ENCODE measurements at regions not wholly inside any gene's neighbourhood (a gene's known extent, or its start where the extent isn't known, plus 50 kb on each side); places are given as distances from the start of the nearest gene placed in this dataset.
A peak's percentile ranks its signal among the peaks of the same experiment; 100 is the strongest.
"Not testable (repeated sequence)": the region's sequence is repeated elsewhere in the genome, so short reads cannot be mapped to it uniquely, and the experiment has no call there.

- H3K4me3 ChIP-seq (ENCODE audit: low read length); H3K9me3 ChIP-seq (ENCODE audit: control insufficient read depth in 2 of 3, low read length in 3 of 3); H3K27ac ChIP-seq (ENCODE audit: low read depth, low read length); intact Hi-C loops (cut with micrococcal nuclease); DNase-seq; POLR2A ChIA-PET; H3K27me3 Mint-ChIP-seq; ATAC-seq; H3K4me3 Mint-ChIP-seq; H3K9me3 Mint-ChIP-seq; H3K27me3 ChIP-seq (ENCODE audit: control insufficient read depth in 2 of 2, insufficient read depth in 2 of 2, low read length in 2 of 2); H3K4me1 ChIP-seq (ENCODE audit: control insufficient read depth in 2 of 2, insufficient read depth in 2 of 2, low read length in 2 of 2): not testable (repeated sequence)
- CTCF ChIA-PET = interaction anchor here (1.5 kb wide), 1 partner anchor 60 kb away, joined by 3 read pairs; no protein-coding TSS in a partner anchor
- Mint-ChIP-seq H3K36me3 (peaks cover 14 to 75% (median 47%) of the 10 kb centered on the region in 5 donors), H3K27ac (peak overlapping the region in 8 of 9 donors; percentile 38 to 89 (median 81)), H3K4me1 (peaks cover 15 to 80% (median 76%) of the 10 kb centered on the region in 7 donors)
- peaks cover 3 to 41% (median 15%) of the 10 kb centered on the region in 3 experiments for H3K36me3 ChIP-seq (ENCODE audit: control insufficient read depth in 2 of 3, insufficient read depth in 3 of 3, low read length in 3 of 3)
Observed at GRCh38 chr1:148432318-148432717, 50.8 kb downstream of the PPIAL4G start.

GRCh38 chr1:148429856-148430255 lies 53.2 kb downstream of the PPIAL4G start:
- H3K27me3 Mint-ChIP-seq; H3K9me3 Mint-ChIP-seq; H3K4me1 ChIP-seq (ENCODE audit: control insufficient read depth in 2 of 2, insufficient read depth in 2 of 2, low read length in 2 of 2); H3K4me3 Mint-ChIP-seq; DNase-seq; H3K27me3 ChIP-seq (ENCODE audit: control insufficient read depth in 2 of 2, insufficient read depth in 2 of 2, low read length in 2 of 2); H3K9me3 ChIP-seq (ENCODE audit: control insufficient read depth in 2 of 3, low read length in 3 of 3); ATAC-seq; H3K4me3 ChIP-seq (ENCODE audit: low read length); intact Hi-C loops (cut with micrococcal nuclease); CTCF ChIA-PET: not testable (repeated sequence)
- Histone ChIP-seq H3K36me3 (ENCODE audit: control insufficient read depth in 2 of 3, insufficient read depth in 3 of 3, low read length in 3 of 3) (peaks cover 6 to 49% (median 15%) of the 10 kb centered on the region in 3 experiments), H3K27ac (ENCODE audit: low read depth, low read length) (peak overlapping the region; percentile 18)
- POLR2A ChIA-PET = interaction anchor here (0.7 to 1.3 kb wide), 2 partner anchors 56 to 61 kb away, joined by 3 to 4 read pairs; no protein-coding TSS in a partner anchor
- peaks cover 24 to 84% (median 79%) of the 10 kb centered on the region in 7 donors for H3K4me1 Mint-ChIP-seq
- H3K36me3 Mint-ChIP-seq = peaks cover 14 to 84% (median 60%) of the 10 kb centered on the region in 5 donors
- H3K27ac Mint-ChIP-seq = peak overlapping the region in 8 of 9 donors; percentile 30 to 83 (median 75)

- intact Hi-C loops (cut with micrococcal nuclease); H3K4me1 ChIP-seq (ENCODE audit: control insufficient read depth in 2 of 2, insufficient read depth in 2 of 2, low read length in 2 of 2); H3K27ac ChIP-seq (ENCODE audit: low read depth, low read length); H3K27me3 Mint-ChIP-seq; H3K9me3 Mint-ChIP-seq; H3K4me3 ChIP-seq (ENCODE audit: low read length); ATAC-seq; H3K4me3 Mint-ChIP-seq; H3K9me3 ChIP-seq (ENCODE audit: control insufficient read depth in 2 of 3, low read length in 3 of 3); H3K27me3 ChIP-seq (ENCODE audit: control insufficient read depth in 2 of 2, insufficient read depth in 2 of 2, low read length in 2 of 2): not testable (repeated sequence)
- H3K27ac Mint-ChIP-seq = peak overlapping the region in 7 of 9 donors; percentile 13 to 83 (median 57)
- H3K4me1 Mint-ChIP-seq = peaks cover 28 to 93% (median 83%) of the 10 kb centered on the region in 7 donors
- H3K36me3 Mint-ChIP-seq = peaks cover 15 to 77% (median 53%) of the 10 kb centered on the region in 5 donors
- POLR2A ChIA-PET = interaction anchor here (1.0 kb wide), 1 partner anchor 53 kb away, joined by 3 read pairs; no protein-coding TSS in a partner anchor
- DNase-seq = peak in 1 of 9 donors; percentile 28
- CTCF ChIA-PET = interaction anchor here (1.6 kb wide), 1 partner anchor 55 kb away, joined by 6 read pairs; no protein-coding TSS in a partner anchor
- peaks cover 0 to 28% (median 3%) of the 10 kb centered on the region in 3 experiments for H3K36me3 ChIP-seq (ENCODE audit: control insufficient read depth in 2 of 3, insufficient read depth in 3 of 3, low read length in 3 of 3)
Observed at GRCh38 chr1:148426940-148427611, 56.0 kb downstream of the PPIAL4G start.

- H3K27me3 Mint-ChIP-seq; H3K27me3 ChIP-seq (ENCODE audit: control insufficient read depth in 2 of 2, insufficient read depth in 2 of 2, low read length in 2 of 2); H3K9me3 ChIP-seq (ENCODE audit: control insufficient read depth in 2 of 3, low read length in 3 of 3); intact Hi-C loops (cut with micrococcal nuclease); H3K4me1 ChIP-seq (ENCODE audit: control insufficient read depth in 2 of 2, insufficient read depth in 2 of 2, low read length in 2 of 2); H3K4me3 ChIP-seq (ENCODE audit: low read length); H3K9me3 Mint-ChIP-seq; DNase-seq; H3K27ac ChIP-seq (ENCODE audit: low read depth, low read length); ATAC-seq: not testable (repeated sequence)
- Mint-ChIP-seq H3K36me3 (peaks cover 15 to 70% (median 49%) of the 10 kb centered on the region in 5 donors), H3K4me1 (peaks cover 23 to 86% (median 76%) of the 10 kb centered on the region in 7 donors), H3K4me3 (peak overlapping the region in 1 of 10 donors; percentile 7), H3K27ac (peak overlapping the region in 6 of 9 donors; percentile 42 to 83 (median 62))
- CTCF ChIA-PET = interaction anchor here (1.6 kb wide), 1 partner anchor 54 kb away, joined by 6 read pairs; no protein-coding TSS in a partner anchor
- POLR2A ChIA-PET = interaction anchor here (1.0 kb wide), 1 partner anchor 52 kb away, joined by 3 read pairs; no protein-coding TSS in a partner anchor
- peaks cover 0 to 27% (median 3%) of the 10 kb centered on the region in 3 experiments for H3K36me3 ChIP-seq (ENCODE audit: control insufficient read depth in 2 of 3, insufficient read depth in 3 of 3, low read length in 3 of 3)
Observed at GRCh38 chr1:148426385-148426784, 56.7 kb downstream of the PPIAL4G start.

- H3K4me3 ChIP-seq (ENCODE audit: low read length); intact Hi-C loops (cut with micrococcal nuclease): not testable (repeated sequence)
- ATAC-seq = peak; percentile 80
Observed at GRCh38 chr1:148424143-148425003, 58.7 kb downstream of the PPIAL4G start.

GRCh38 chr1:148422921-148423320 lies 60.2 kb downstream of the PPIAL4G start:
- Mint-ChIP-seq H3K27ac (peak overlapping the region in 5 of 9 donors; percentile 31 to 78 (median 52)), H3K4me1 (peaks cover 19 to 63% (median 52%) of the 10 kb centered on the region in 7 donors), H3K36me3 (peaks cover 4 to 47% (median 30%) of the 10 kb centered on the region in 5 donors), H3K4me3 (peak overlapping the region in 1 of 10 donors; percentile 9)
- H3K27me3 ChIP-seq (ENCODE audit: control insufficient read depth in 2 of 2, insufficient read depth in 2 of 2, low read length in 2 of 2); H3K9me3 Mint-ChIP-seq; H3K4me3 ChIP-seq (ENCODE audit: low read length); H3K27ac ChIP-seq (ENCODE audit: low read depth, low read length); H3K4me1 ChIP-seq (ENCODE audit: control insufficient read depth in 2 of 2, insufficient read depth in 2 of 2, low read length in 2 of 2); ATAC-seq; H3K27me3 Mint-ChIP-seq; POLR2A ChIA-PET; CTCF ChIA-PET; DNase-seq; H3K9me3 ChIP-seq (ENCODE audit: control insufficient read depth in 2 of 3, low read length in 3 of 3); intact Hi-C loops (cut with micrococcal nuclease): not testable (repeated sequence)
- peaks cover 0 to 19% (median 3%) of the 10 kb centered on the region in 3 experiments for H3K36me3 ChIP-seq (ENCODE audit: control insufficient read depth in 2 of 3, insufficient read depth in 3 of 3, low read length in 3 of 3)

More at GRCh38 chr1:148424143-148425003, 58.7 kb downstream of the PPIAL4G start:
- H3K4me1 ChIP-seq (ENCODE audit: control insufficient read depth in 2 of 2, insufficient read depth in 2 of 2, low read length in 2 of 2); H3K27ac ChIP-seq (ENCODE audit: low read depth, low read length); H3K9me3 Mint-ChIP-seq; H3K27me3 Mint-ChIP-seq; H3K9me3 ChIP-seq (ENCODE audit: control insufficient read depth in 2 of 3, low read length in 3 of 3); H3K27me3 ChIP-seq (ENCODE audit: control insufficient read depth in 2 of 2, insufficient read depth in 2 of 2, low read length in 2 of 2); DNase-seq; CTCF ChIA-PET: not testable (repeated sequence)
- H3K36me3 Mint-ChIP-seq = peaks cover 15 to 57% (median 42%) of the 10 kb centered on the region in 5 donors
- POLR2A ChIA-PET = interaction anchor here (0.7 to 1.1 kb wide), 2 partner anchors 51 to 99 kb away, joined by 3 read pairs; no protein-coding TSS in a partner anchor
- peak overlapping the region in 1 of 10 donors; percentile 3 for H3K4me3 Mint-ChIP-seq
- peaks cover 0 to 27% (median 3%) of the 10 kb centered on the region in 3 experiments for H3K36me3 ChIP-seq (ENCODE audit: control insufficient read depth in 2 of 3, insufficient read depth in 3 of 3, low read length in 3 of 3)
- peaks cover 23 to 73% (median 62%) of the 10 kb centered on the region in 7 donors for H3K4me1 Mint-ChIP-seq
- peak overlapping the region in 8 of 9 donors; percentile 31 to 79 (median 58) for H3K27ac Mint-ChIP-seq

All from naive thymus-derived CD4-positive, alpha-beta T cell (primary cell).